ENCODE measurements at regions not wholly inside any gene's neighbourhood (a gene's known extent, or its start where the extent isn't known, plus 50 kb on each side); places are given as distances from the start of the nearest gene placed in this dataset.

- Histone ChIP-seq H3K4me1 (ENCODE audit: low read length) (peaks cover 79% of the 10 kb centered on the region), H3K36me3 (replicated peaks; ENCODE audit: low read depth, low read length) (peaks cover 4% of the 10 kb centered on the region), H2AFZ (ENCODE audit: low read depth, low read length) (no peak overlapping the region), H3K9me3 (ENCODE audit: insufficient read depth, low read length) (no peaks in the 10 kb centered on the region), H3K4me3 (ENCODE audit: low read length) (no peak overlapping the region), H3K4me2 (ENCODE audit: low read length) (no peak overlapping the region), H4K20me1 (ENCODE audit: insufficient read depth, low read length) (no peaks in the 10 kb centered on the region), H3K9ac (ENCODE audit: low read length) (no peak overlapping the region), H3K79me2 (ENCODE audit: low read length) (peaks cover 5% of the 10 kb centered on the region), H3K27me3 (ENCODE audit: low read depth, low read length) (no peaks in the 10 kb centered on the region), H3K27ac (ENCODE audit: low read length) (peak overlapping the region; percentile 84; the same call in 1 of the 2 replicates)
- TF ChIP-seq EZH2phosphoT487 (IDR thresholded peaks at IDR 0.05; ENCODE audit: low read depth) (no peak), CTCF (IDR thresholded peaks at IDR 0.05; ENCODE audit: low read depth, low read length) (no peak)
Measured at GRCh38 chr11:43994196-43994595, 51.8 kb downstream of the C11orf96 start.

- Histone ChIP-seq H3K4me1 (ENCODE audit: low read length) (peaks cover 84% of the 10 kb centered on the region), H2AFZ (ENCODE audit: low read depth, low read length) (no peak overlapping the region), H3K27ac (ENCODE audit: low read length) (peak overlapping the region; percentile 99), H3K4me3 (ENCODE audit: low read length) (no peak overlapping the region), H3K27me3 (ENCODE audit: low read depth, low read length) (no peaks in the 10 kb centered on the region), H3K9me3 (ENCODE audit: insufficient read depth, low read length) (no peaks in the 10 kb centered on the region), H3K4me2 (ENCODE audit: low read length) (peak overlapping the region; percentile 29), H3K36me3 (replicated peaks; ENCODE audit: low read depth, low read length) (peaks cover 9% of the 10 kb centered on the region), H3K9ac (ENCODE audit: low read length) (peak overlapping the region; percentile 61), H3K79me2 (ENCODE audit: low read length) (peaks cover 8% of the 10 kb centered on the region), H4K20me1 (ENCODE audit: insufficient read depth, low read length) (no peaks in the 10 kb centered on the region)
- TF ChIP-seq CTCF (IDR thresholded peaks at IDR 0.05; ENCODE audit: low read depth, low read length) (no peak), EZH2phosphoT487 (IDR thresholded peaks at IDR 0.05; ENCODE audit: low read depth) (no peak)
Measured at GRCh38 chr11:43996318-43996717, 51.5 kb upstream of the ACCSL start.

GRCh38 chr11:43997022-43997660, 50.6 kb upstream of the ACCSL start:
- Histone ChIP-seq H3K4me3 (ENCODE audit: low read length) (peak overlapping the region; percentile 78), H3K27me3 (ENCODE audit: low read depth, low read length) (no peaks in the 10 kb centered on the region), H3K27ac (ENCODE audit: low read length) (peak overlapping the region; percentile 99), H4K20me1 (ENCODE audit: insufficient read depth, low read length) (no peaks in the 10 kb centered on the region), H3K9ac (ENCODE audit: low read length) (peak overlapping the region; percentile 99), H3K79me2 (ENCODE audit: low read length) (peaks cover 10% of the 10 kb centered on the region), H3K4me1 (ENCODE audit: low read length) (peaks cover 91% of the 10 kb centered on the region), H3K36me3 (replicated peaks; ENCODE audit: low read depth, low read length) (peaks cover 9% of the 10 kb centered on the region), H3K9me3 (ENCODE audit: insufficient read depth, low read length) (no peaks in the 10 kb centered on the region), H3K4me2 (ENCODE audit: low read length) (peak overlapping the region; percentile 97), H2AFZ (ENCODE audit: low read depth, low read length) (no peak overlapping the region)
- TF ChIP-seq EZH2phosphoT487 (IDR thresholded peaks at IDR 0.05; ENCODE audit: low read depth), result no peak
- TF ChIP-seq CTCF (IDR thresholded peaks at IDR 0.05; ENCODE audit: low read depth, low read length), result no peak

Data from OCI-LY3 (cell line).